Activated CD4-positive, alpha-beta memory T cell treated with anti-CD3 and anti-CD28 coated beads, Interleukin-2, amount 10 ng/mL, durations not matched to agents 7 days and 5 days (primary cell): ENCODE measurements at regions not wholly inside any gene's neighbourhood (a gene's known extent, or its start where the extent isn't known, plus 50 kb on each side); places are given as distances from the start of the nearest gene placed in this dataset.

Source experiments
- CTCF ChIA-PET: fragments of 350-600 bp; sonication (Branson Sonifier 250); formaldehyde crosslinking; loops from one replicate; lab custom pipeline; 2021; ENCODE audit warnings: antibody characterized with exemption, inconsistent platforms; lab: Charles Lee
- POLR2A ChIA-PET: fragments of 350-600 bp; sonication (Branson Sonifier 250); formaldehyde crosslinking; loops from one replicate; lab custom pipeline; 2021; ENCODE audit warnings: antibody characterized with exemption; lab: Charles Lee
- DNase-seq: peaks from one replicate; pipeline ENCODE4 v3.0.0-alpha.2; 2020
- H3K27ac Mint-ChIP-seq: one replicate; pipeline ENCODE4 v1.8.0; 2021; ENCODE audit warnings: mild to moderate bottlenecking, mixed read lengths
- H3K27me3 Mint-ChIP-seq: one replicate; pipeline ENCODE4 v1.8.0; 2021; ENCODE audit warnings: mixed read lengths
- H3K36me3 Mint-ChIP-seq: one replicate; pipeline ENCODE4 v1.8.0; 2021; ENCODE audit warnings: low read depth, mixed read lengths
- H3K4me1 Mint-ChIP-seq: one replicate; pipeline ENCODE4 v1.8.0; 2021; ENCODE audit warnings: mixed read lengths
- H3K4me3 Mint-ChIP-seq: one replicate; pipeline ENCODE4 v1.8.0; 2021; ENCODE audit warnings: mild to moderate bottlenecking, mixed read lengths
- H3K9me3 Mint-ChIP-seq: one replicate; pipeline ENCODE4 v1.8.0; 2021; ENCODE audit warnings: mixed read lengths

DNA sequence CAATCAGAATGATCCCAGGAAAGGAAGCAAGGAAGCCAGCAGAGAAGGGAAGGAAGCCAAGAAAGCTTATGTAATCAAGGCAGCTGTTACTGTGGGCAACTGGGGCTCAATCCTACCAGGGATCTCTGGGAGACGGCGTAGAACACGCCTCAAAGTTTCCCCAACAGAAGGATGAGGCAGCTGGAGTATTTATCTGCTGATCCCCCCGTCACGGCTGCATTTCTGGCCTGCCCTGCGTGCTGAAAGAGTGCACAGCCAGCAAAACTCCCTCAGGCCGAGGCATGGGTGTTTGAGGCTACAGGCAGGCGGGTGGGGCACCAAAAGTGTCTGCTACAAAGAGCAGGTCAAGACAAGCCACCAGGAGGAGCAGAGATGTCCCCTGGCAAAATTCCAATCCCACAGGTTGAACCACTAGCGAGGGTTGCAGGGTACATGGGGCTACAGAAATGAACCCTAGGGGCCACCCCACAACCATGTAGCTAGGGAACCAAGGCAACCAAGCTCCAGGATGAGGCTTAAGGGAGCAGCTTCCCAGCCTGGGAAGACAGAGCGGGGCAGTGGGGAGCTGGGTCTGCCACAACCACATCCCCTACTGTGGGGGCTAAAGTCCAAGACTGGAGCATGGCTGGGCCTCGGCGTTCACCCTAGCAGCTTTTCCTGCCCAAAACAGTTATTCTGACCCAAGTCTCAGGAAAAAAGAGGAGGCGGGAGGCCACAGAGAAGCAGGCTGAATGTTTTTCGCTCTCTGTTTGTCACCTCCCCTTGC is 113.4 kb downstream of the BCOR start:
- H3K9me3 Mint-ChIP-seq, result no peaks in the 10 kb centered on the region
- H3K4me1 Mint-ChIP-seq, result no peaks in the 10 kb centered on the region
- CTCF ChIA-PET, result no interaction called here
- H3K4me3 Mint-ChIP-seq, result no peak overlapping the region
- DNase-seq, result no peak
- POLR2A ChIA-PET, result no interaction called here
- no peaks in the 10 kb centered on the region for H3K36me3 Mint-ChIP-seq
- H3K27me3 Mint-ChIP-seq, result no peaks in the 10 kb centered on the region
- H3K27ac Mint-ChIP-seq, result no peak overlapping the region

DNA sequence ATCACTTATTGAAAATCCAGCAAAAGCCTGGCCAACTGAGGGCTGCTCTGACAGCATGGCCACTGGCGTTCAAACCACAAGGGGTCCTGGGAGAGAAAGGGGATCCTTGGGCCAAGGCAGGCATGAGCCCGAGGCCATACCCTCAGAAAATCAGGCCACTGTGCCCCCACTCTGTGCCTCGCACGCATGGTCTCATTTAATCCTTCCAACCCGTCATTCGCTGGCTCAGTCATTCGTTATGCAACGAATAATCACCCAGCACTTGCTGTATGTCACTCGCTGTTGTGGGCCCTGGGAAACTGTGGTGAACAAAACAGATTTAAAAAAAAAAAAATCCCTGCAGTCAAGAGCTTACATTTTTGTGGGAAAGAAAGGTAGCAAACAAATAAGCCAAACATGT is 112.7 kb downstream of the BCOR start:
- no peaks in the 10 kb centered on the region for H3K9me3 Mint-ChIP-seq
- no peak for DNase-seq
- H3K27me3 Mint-ChIP-seq, result no peaks in the 10 kb centered on the region
- H3K4me1 Mint-ChIP-seq, result no peaks in the 10 kb centered on the region
- no peaks in the 10 kb centered on the region for H3K36me3 Mint-ChIP-seq
- CTCF ChIA-PET, result no interaction called here
- H3K4me3 Mint-ChIP-seq, result no peak overlapping the region
- no peak overlapping the region for H3K27ac Mint-ChIP-seq
- POLR2A ChIA-PET, result no interaction called here

DNA sequence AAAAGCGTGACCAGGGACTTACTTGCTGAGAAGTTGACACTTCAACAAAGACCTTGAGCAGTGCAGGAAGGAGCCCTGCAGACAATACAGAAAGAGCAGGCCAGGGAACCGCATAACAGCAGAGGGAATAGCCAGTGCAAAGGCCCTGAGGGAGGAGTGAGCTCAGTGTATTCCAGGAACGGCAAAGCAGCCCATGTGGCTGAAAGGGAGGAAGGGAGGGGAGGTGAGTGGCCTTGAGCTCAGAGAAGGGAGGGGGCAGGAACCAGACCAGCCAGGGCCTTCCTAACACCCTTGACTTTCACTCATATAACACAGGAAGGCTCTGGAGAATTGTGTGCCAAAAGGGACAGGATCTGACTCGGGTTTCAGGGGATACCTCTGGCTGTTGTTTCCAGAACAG is 112.2 kb downstream of the BCOR start:
- CTCF ChIA-PET, result no interaction called here
- no peaks in the 10 kb centered on the region for H3K36me3 Mint-ChIP-seq
- no peaks in the 10 kb centered on the region for H3K4me1 Mint-ChIP-seq
- no peaks in the 10 kb centered on the region for H3K9me3 Mint-ChIP-seq
- DNase-seq, result no peak
- no peak overlapping the region for H3K27ac Mint-ChIP-seq
- no peaks in the 10 kb centered on the region for H3K27me3 Mint-ChIP-seq
- POLR2A ChIA-PET, result interaction anchor here (0.6 kb wide), 1 partner anchor 1182 kb away, joined by 3 read pairs; no protein-coding TSS in a partner anchor
- no peak overlapping the region for H3K4me3 Mint-ChIP-seq

DNA sequence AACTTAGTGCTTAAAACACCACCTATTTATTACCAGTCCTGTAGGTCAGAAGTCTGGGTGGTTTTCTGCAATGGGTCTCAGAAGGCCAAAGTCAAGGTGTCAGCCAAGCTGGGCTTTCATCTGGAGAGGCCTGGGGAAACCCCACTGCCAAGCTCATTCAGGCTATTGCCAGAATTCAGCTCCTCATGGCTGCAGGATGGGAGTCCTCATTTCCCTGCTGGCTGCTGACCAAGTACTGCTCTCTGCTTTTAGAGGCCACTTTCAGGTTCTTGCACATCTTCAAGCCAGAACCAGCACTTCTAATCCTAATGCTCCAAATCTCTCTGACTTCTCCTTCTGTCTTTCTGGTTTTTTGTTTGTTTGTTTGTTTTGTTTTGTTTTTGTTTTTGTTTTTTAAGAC is 109.3 kb downstream of the BCOR start:
- DNase-seq, result no peak
- no peak overlapping the region for H3K4me3 Mint-ChIP-seq
- no peaks in the 10 kb centered on the region for H3K9me3 Mint-ChIP-seq
- H3K4me1 Mint-ChIP-seq, result no peaks in the 10 kb centered on the region
- no peak overlapping the region for H3K27ac Mint-ChIP-seq
- CTCF ChIA-PET, result no interaction called here
- peaks cover 5% of the 10 kb centered on the region for H3K27me3 Mint-ChIP-seq
- POLR2A ChIA-PET, result no interaction called here
- H3K36me3 Mint-ChIP-seq, result no peaks in the 10 kb centered on the region

DNA sequence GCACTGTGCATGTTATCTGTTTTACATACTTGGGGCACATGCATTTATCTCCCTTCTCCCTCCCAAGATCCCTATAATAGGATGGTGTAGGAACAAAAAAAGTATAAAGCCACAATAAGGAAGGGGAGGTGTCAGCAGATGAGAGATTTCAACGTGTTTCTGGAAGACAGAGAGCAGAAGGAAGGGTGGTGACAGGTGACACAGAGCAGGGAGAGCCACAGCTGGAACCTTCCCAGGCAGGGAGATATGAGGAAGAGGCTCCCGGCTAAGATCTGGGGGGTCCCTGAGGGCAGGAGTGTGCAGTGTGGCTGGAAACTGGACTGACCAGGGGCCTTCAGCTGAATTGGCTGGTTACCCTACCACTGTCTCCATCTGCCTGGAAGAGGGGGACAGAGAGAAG is 107.4 kb downstream of the BCOR start:
- ChIA-PET POLR2A (no interaction called here), CTCF (no interaction called here)
- Mint-ChIP-seq H3K4me3 (no peak overlapping the region), H3K27me3 (peaks cover 7% of the 10 kb centered on the region), H3K36me3 (no peaks in the 10 kb centered on the region), H3K4me1 (no peaks in the 10 kb centered on the region), H3K27ac (no peak overlapping the region), H3K9me3 (no peaks in the 10 kb centered on the region)
- no peak for DNase-seq

DNA sequence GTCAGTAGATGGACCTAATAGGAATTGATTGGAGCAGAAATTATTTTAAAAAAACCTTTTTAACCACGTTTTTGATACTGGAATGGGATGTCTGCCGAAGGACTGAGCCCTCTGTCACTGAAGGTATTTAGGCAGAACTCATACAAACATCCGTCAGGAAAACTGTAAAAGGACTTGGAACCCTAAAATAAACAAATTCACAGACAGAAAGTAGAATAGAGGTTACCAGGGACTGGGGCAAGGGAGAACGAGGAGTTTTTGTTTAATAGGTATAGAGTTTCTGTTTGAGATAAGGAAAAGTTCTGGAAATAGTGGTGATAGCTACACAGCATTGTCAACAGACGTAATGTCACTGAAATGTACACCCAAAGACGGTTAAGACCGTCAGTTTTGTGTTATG is 105.5 kb downstream of the BCOR start:
- ChIA-PET CTCF (interaction anchor here (0.6 kb wide), 1 partner anchor 103 kb away, joined by 3 read pairs; no protein-coding TSS in a partner anchor), POLR2A (no interaction called here)
- peaks cover 7% of the 10 kb centered on the region for H3K27me3 Mint-ChIP-seq
- DNase-seq, result no peak
- no peak overlapping the region for H3K4me3 Mint-ChIP-seq
- no peaks in the 10 kb centered on the region for H3K4me1 Mint-ChIP-seq
- H3K36me3 Mint-ChIP-seq, result no peaks in the 10 kb centered on the region
- no peaks in the 10 kb centered on the region for H3K9me3 Mint-ChIP-seq
- H3K27ac Mint-ChIP-seq, result no peak overlapping the region

DNA sequence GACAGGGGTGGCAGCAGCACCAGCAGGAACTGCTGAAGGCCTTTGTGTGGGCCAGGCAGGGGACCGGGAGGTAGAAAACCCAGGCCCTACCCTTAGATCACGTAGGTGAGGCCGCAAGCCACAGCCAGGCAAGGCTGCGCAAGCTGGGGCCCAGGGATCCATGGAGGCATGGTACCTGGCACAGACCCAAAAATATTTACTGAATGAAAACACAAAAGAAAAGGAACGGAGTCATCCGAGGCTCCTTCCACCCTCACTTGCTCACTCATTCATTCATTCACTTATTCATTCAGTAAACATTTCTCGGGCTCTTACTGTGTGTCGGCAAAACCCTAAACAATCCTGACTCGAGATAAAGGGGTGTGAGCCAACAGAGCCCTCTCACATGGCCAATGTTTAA is 102.3 kb downstream of the BCOR start:
- H3K27ac Mint-ChIP-seq, result no peak overlapping the region
- H3K9me3 Mint-ChIP-seq, result no peaks in the 10 kb centered on the region
- ChIA-PET POLR2A (no interaction called here), CTCF (no interaction called here)
- no peaks in the 10 kb centered on the region for H3K36me3 Mint-ChIP-seq
- DNase-seq, result no peak
- no peak overlapping the region for H3K4me3 Mint-ChIP-seq
- H3K27me3 Mint-ChIP-seq, result peaks cover 7% of the 10 kb centered on the region
- no peaks in the 10 kb centered on the region for H3K4me1 Mint-ChIP-seq

DNA sequence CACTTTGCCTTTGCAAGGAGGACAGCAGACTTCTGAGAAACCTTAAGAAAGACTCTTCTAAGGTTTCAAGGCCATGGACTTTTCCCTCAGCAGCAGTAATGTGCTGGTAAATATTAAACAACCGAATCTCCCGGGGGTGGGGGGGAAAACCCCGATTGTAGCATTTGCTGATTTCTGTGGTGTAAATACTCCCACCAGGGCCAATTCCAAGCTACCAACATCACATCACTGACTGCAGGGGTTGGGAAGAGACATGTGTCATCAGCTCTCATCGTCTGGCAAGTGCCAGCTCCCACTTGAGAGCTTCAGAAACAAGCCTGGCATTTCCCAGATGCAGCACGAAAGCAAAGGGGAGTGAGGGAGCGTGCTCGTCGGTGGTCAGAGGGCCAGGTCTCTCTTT is 101.2 kb downstream of the BCOR start:
- Mint-ChIP-seq H3K9me3 (no peaks in the 10 kb centered on the region), H3K36me3 (no peaks in the 10 kb centered on the region), H3K27me3 (peaks cover 8% of the 10 kb centered on the region), H3K27ac (no peak overlapping the region), H3K4me3 (no peak overlapping the region), H3K4me1 (no peaks in the 10 kb centered on the region)
- CTCF ChIA-PET, result no interaction called here
- DNase-seq, result no peak
- POLR2A ChIA-PET, result no interaction called here

DNA sequence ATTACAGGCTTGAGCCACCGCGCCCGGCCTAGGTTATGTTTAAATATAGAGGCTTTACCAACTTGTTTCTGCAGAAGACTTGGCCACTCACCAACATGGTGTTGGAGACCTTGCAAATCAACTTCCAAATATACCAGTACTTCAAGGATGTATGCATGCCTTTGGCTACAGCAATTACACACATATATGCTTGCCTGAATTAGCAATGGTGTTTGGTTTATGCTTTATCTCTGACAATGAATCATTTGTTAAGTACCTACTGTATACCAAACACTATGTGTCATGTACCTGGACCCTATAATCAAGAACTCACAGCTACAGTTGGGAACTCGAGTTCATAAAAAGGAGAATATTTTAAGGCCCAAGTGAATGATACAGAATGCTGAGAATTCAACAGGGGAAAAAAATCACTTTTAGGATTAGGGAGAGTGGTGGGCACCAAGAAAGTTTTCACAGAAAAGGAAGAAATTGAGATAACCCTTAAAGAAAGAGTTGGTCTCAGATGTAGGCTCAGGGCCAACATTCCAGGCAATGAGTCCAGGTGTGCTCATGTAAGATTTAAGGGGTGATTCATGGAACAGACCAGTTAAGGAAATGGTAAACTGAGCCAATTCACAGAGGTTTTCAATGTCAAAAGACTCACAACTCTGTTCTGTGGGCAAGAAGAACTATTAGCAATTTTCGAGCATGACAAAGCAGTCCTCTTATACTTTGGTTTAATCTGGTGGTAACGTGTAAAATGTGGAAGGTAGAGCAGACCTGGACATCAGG is 98.9 kb downstream of the BCOR start:
- H3K4me1 Mint-ChIP-seq, result peaks cover 3% of the 10 kb centered on the region
- H3K27ac Mint-ChIP-seq, result no peak overlapping the region
- no peaks in the 10 kb centered on the region for H3K9me3 Mint-ChIP-seq
- peaks cover 6% of the 10 kb centered on the region for H3K27me3 Mint-ChIP-seq
- no peak for DNase-seq
- H3K4me3 Mint-ChIP-seq, result no peak overlapping the region
- H3K36me3 Mint-ChIP-seq, result no peaks in the 10 kb centered on the region
- POLR2A ChIA-PET, result interaction anchor here (0.6 kb wide), 1 partner anchor 72 kb away, joined by 3 read pairs; no protein-coding TSS in a partner anchor
- CTCF ChIA-PET, result no interaction called here
